EH (cell line): ENCODE measurements at regions not wholly inside any gene's neighbourhood (a gene's known extent, or its start where the extent isn't known, plus 50 kb on each side); places are given as distances from the start of the nearest gene placed in this dataset.
"Not testable (repeated sequence)": the region's sequence is repeated elsewhere in the genome, so short reads cannot be mapped to it uniquely, and the experiment has no call there.

Source experiments
- DNase-seq: peaks from one replicate; pipeline ENCODE4 v3.0.0-alpha.2; 2015; ENCODE audit warnings: low read depth

GRCh38 chr11:29623144-29623722 is 393.6 kb downstream of the KCNA4 start:
- DNase-seq, result no peak

DNA sequence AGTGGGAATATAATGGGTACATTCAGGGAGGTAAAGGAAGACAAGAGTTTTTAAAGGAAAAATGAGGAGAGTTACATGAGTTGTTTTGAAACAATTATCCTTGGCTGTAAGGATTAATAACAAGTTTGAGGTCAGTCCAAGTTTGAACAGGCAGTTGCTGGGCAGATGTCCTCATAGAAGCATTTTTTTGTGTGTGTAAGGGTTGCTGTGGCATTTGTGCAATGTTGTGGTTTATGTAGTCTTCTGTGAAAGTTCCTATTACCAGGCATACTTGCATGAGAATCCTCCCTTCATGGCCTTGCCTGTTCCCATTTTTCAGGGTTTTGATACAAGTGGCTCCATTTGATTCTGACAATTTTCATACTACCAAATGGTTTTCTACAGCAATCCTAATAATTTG is 400.2 kb downstream of the KCNA4 start:
- peak; percentile 1 for DNase-seq

GRCh38 chr11:29612423-29612822 is 404.4 kb downstream of the KCNA4 start:
- no peak for DNase-seq

GRCh38 chr11:29606330-29607031 is 410.3 kb downstream of the KCNA4 start:
- no peak for DNase-seq

- not testable (repeated sequence) for DNase-seq
Observed at GRCh38 chr11:29600151-29600575, 416.7 kb downstream of the KCNA4 start.

DNA sequence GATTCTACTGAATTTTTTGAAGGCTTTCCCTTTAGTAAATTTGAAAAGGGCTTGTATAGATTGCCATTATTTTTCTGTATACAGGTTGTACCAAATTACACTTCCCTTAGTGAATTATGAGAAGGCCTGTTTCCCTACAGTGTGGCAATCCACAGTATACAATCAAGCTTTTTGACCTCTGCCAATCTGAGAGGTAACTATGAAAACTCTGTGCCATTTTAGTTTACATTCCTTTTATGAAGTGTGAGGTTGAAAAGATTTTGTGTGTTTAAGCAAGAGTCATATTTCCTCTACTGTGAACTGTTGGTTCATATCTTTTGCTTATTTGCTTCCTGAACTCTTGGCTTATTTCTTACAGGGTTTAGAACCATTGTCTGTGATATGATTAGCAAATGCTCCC is 432.5 kb downstream of the KCNA4 start:
- DNase-seq, result no peak

- no peak for DNase-seq
Observed at GRCh38 chr11:29578806-29579205, 438.0 kb downstream of the KCNA4 start.

DNA sequence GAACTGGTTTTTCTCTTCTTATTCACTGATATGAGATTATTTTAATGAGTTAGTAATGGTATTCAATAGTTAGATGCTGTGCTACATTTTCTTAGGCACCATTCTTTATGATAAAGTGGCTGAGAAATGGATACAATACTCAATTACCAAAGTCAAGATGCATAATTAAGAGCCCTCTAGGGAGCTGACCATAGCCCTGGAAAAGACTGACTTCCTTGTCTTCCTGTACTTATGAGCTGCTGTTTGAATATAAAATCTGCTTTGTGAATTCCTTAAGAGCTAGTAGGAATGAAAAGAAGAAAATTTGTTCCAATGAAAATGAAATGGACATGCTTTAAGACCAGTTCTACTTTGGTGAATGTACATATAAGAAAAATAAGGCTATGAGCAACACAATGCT is 452.3 kb downstream of the KCNA4 start:
- no peak for DNase-seq

- DNase-seq, result no peak
Observed at GRCh38 chr11:29562183-29562582, 454.6 kb downstream of the KCNA4 start.

DNA sequence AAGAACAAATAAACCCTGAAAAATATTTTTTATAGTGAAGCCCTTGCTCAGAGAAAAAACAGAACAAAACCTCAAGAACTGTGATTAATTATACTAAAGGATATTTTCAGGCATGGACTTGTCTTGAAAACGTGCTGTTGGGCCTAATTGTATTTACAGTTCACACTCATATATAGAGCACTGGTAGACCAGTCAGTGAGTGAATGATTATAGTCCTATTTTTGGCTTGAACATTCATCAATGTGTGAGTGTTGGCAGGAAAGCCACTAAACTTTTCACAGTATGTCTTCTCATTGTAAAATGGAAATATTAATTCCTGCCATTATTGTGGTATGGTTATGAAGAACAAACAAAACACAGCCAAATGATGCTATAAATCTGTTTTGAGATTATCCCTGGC is 462.8 kb downstream of the KCNA4 start:
- no peak for DNase-seq

DNA sequence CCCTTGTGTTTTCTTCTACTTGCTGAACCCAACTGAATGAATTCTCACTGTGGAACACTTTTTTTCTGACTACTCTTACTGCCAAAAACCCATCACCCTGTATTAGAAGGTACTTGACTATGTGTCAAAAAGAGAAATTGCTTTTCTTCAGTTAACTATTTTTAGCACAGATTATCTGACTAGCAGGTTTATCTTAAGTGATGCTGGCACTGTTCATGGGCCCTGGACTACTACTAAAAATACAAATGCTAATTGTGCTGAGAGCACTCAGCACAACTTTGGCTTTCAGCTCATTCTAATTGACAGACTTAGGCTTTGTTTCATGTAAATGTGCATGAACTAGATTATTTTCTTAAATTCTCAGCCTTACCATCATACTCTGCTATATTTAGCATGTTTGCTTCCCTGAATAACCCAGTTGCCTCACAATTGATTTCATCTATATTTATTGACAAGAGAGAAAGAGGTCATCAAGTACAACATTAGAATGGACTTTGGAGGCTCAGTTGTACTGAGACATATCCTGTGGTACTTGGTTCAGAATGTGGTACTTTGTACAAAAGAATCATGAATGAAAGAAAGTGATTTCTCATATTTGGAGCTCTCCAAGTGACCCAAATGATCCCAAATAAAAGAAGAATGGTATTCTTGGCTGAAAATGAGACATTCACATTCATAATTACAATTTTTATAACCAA is 478.3 kb downstream of the KCNA4 start:
- no peak for DNase-seq

DNA sequence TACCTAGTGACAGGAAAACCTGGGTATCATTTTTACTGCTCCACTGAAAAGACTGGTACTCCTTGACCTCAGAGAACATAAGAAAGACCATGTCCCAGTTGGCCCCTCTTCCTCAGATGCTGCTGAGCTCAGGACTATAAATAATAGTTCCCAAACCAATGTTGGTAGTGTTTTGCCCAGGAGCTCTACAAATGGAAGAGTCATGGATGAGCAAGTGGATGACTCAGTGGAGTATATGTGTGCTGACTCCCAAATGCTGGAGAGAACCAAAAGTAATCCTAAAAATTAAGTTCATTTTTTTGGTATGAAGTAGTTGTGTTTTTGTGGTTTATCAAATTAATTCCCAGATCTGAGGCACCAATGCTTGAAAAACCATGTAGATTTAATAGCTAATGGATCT is 482.0 kb downstream of the KCNA4 start:
- DNase-seq, result no peak

GRCh38 chr11:29530961-29531360 is 485.9 kb downstream of the KCNA4 start:
- DNase-seq, result no peak

DNA sequence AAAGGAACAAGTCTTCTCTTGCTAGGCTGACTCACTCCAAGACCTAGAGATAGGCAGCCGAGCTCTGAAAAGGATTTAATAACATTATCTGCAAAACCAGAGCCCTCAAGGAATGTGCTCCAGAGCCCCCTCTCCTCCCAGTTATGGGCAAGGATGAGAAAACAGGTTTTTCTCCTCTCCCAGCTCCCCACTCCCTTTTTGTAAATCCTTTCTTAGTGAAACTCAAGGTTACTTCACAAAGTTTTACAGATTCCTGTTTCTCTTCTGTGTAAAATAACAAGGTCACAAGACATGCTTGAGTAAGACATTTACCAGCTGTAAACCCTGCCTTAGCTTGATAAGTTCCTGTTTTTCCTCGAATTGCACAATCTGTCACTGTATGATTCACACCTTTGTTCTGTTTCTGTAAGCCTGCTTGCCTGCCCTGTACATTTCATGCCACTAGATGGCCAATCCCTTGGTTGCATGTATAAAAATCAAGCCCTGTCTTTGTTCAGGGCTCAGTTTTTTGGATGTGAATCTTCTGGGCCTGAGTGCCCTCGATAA is 489.4 kb downstream of the KCNA4 start:
- peak; percentile 40 for DNase-seq

DNA sequence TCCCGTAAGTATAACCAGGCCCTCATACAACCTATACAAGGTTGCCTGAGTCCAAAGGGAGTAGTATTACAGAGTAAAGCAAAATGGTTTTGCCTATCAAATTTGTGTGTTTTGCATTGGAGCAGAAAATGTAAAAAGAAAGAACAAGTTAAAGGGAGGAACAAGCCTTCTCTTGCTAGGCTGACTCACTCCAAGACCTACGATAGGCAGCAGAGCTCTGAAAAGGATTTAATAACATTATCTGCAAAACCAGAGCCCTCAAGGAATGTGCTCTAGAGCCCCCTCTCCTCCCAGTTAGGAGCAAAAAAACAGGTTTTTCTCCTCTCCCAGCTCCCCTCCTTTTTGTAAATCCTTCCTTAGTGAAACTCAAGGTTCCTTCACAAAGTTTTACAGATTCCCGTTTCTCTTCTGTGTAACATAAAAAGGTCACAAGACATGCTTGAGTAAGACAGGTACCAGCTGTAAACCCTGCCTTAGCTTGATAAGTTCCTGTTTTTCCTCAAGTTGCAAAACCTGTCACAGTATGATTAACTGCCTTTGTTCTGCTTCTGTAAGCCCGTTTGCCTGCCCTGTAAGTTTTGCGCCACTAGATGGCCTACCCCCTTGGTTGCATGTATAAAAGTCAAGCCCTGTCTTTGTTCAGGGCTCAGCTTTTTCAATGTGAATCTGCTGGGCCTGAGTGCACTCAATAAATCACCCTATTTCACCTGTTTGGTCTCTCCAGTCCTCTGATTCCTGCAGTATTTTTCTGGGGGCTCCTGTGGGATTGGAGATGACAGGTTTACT is 498.2 kb downstream of the KCNA4 start:
- no peak for DNase-seq

- DNase-seq, result no peak
Observed at GRCh38 chr11:29511394-29511793, 505.4 kb downstream of the KCNA4 start.

- no peak for DNase-seq
Observed at GRCh38 chr11:29507376-29507775, 509.5 kb downstream of the KCNA4 start.

GRCh38 chr11:29495676-29496075 is 521.2 kb downstream of the KCNA4 start:
- no peak for DNase-seq

DNA sequence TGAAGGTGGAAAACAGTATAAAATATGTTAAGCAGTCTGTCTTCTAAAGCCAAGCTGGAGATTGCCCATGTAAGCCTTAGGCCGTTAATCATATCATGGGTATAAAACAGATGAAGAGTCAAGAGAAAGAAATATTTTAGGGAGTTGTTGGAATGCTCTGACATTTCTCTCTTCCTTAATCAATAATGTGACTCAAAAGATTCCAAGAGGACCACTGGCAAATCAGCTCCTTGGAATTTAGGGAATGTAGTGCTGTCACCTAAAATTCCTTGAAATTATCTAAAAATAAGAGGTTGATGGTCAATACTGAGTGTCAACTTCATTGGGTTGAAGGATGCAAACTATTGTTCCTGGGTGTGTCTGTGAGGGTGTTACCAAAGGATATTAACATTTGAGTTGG is 525.9 kb downstream of the KCNA4 start:
- DNase-seq, result no peak

DNA sequence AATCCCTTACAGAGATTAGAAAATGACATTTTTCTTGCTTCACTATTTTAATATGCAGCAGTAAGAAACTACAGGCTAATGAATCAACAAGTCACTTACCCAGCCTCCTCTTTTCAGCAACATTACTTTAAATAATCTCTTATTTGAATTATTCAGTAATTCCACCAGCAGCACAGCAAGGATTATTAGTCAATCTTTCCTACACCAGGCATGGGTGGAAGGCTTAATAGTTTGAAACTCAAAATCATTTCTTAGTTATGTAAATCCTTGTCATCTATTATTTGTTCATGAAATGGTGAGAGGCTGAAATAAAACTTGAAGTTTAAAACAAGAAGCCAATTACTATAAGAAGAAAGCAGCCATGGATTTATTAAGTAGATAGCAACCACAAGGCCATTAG is 530.5 kb downstream of the KCNA4 start:
- DNase-seq, result no peak

- no peak for DNase-seq
Observed at GRCh38 chr11:29485641-29486040, 531.2 kb downstream of the KCNA4 start.

GRCh38 chr11:29484548-29484947 is 532.3 kb downstream of the KCNA4 start:
- DNase-seq, result no peak
